SKM-1 (cell line): ENCODE measurements at regions not wholly inside any gene's neighbourhood (a gene's known extent, or its start where the extent isn't known, plus 50 kb on each side); places are given as distances from the start of the nearest gene placed in this dataset.

ENCODE experiments used
- DNase-seq: peaks from one replicate; lab custom pipeline; 2025; ENCODE audit not compliant: unreplicated experiment; lab: John Stamatoyannopoulos, UW

- no peak for DNase-seq
These were observed 1141.0 kb downstream of the IGSF11 start for GRCh38 chr3:117893638-117894037.

- DNase-seq = no peak
These were observed 1135.7 kb downstream of the IGSF11 start for GRCh38 chr3:117898722-117899522.

- no peak for DNase-seq
These were observed 1131.4 kb downstream of the IGSF11 start for GRCh38 chr3:117903226-117903625.

- DNase-seq = no peak
These were observed 1123.7 kb downstream of the IGSF11 start for GRCh38 chr3:117910820-117911521.

- no peak for DNase-seq
These were observed 1122.3 kb downstream of the IGSF11 start for GRCh38 chr3:117912352-117912751.

GRCh38 chr3:117914540-117915100, 1120.0 kb downstream of the IGSF11 start:
- no peak for DNase-seq

- no peak for DNase-seq
These were observed 1117.8 kb downstream of the IGSF11 start for GRCh38 chr3:117916839-117917238.

- DNase-seq = no peak
These were observed 1115.0 kb downstream of the IGSF11 start for GRCh38 chr3:117919621-117920020.

GRCh38 chr3:117920253-117920898, 1114.3 kb downstream of the IGSF11 start:
- DNase-seq = no peak

- no peak for DNase-seq
These were observed 1113.2 kb downstream of the IGSF11 start for GRCh38 chr3:117921411-117921810.

GRCh38 chr3:117922039-117922438, 1112.6 kb downstream of the IGSF11 start:
- no peak for DNase-seq

- no peak for DNase-seq
These were observed 1107.8 kb downstream of the IGSF11 start for GRCh38 chr3:117926819-117927218.

GRCh38 chr3:117927825-117928224, 1106.8 kb downstream of the IGSF11 start:
- DNase-seq = no peak

GRCh38 chr3:117928836-117929235, 1105.8 kb downstream of the IGSF11 start:
- no peak for DNase-seq

GRCh38 chr3:117932441-117932840, 1102.2 kb downstream of the IGSF11 start:
- DNase-seq = no peak

- DNase-seq = no peak
These were observed 1098.5 kb downstream of the IGSF11 start for GRCh38 chr3:117936159-117936558.

- no peak for DNase-seq
These were observed 1095.7 kb downstream of the IGSF11 start for GRCh38 chr3:117938974-117939373.

- DNase-seq = no peak
These were observed 1095.1 kb downstream of the IGSF11 start for GRCh38 chr3:117939425-117940027.

GRCh38 chr3:117941015-117941414, 1093.6 kb downstream of the IGSF11 start:
- DNase-seq = no peak

GRCh38 chr3:117941756-117942155, 1092.9 kb downstream of the IGSF11 start:
- DNase-seq = no peak

- no peak for DNase-seq
These were observed 1080.5 kb downstream of the IGSF11 start for GRCh38 chr3:117954131-117954530.
